ENCODE measurements at regions not wholly inside any gene's neighbourhood (a gene's known extent, or its start where the extent isn't known, plus 50 kb on each side); places are given as distances from the start of the nearest gene placed in this dataset.

DNA sequence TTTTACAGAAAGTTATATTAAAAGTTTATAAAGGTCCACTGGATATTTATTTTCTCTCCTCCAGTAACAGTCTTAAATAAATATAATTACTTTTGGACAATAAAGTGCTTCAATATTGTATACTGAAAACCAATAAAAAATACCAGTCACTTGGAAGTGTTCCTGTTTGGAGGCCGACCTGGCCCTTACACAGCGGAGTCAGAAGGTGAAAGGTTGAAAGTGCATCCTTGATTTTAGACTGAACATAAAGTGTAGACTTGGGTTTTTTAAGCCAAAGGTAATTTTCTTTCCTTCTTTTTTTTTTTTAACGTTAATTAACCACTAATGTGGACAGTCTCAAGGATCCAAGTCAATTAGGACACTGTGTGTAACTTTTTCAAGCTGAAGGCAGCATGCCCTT, 152.3 kb upstream of the TBX18 start:
- H3K4me1 ChIP-seq (ENCODE audit: control insufficient read depth in 5 of 5, insufficient read depth in 5 of 5, low read length in 5 of 5): no peaks in the 10 kb centered on the region
- no peak overlapping the region for H3K4me3 ChIP-seq
- DNase-seq (no peak), ATAC-seq (ENCODE audit: insufficient read depth, low FRiP score) (no peak)
- no peaks in the 10 kb centered on the region for H3K27me3 ChIP-seq (ENCODE audit: control insufficient read depth in 3 of 3, insufficient read depth in 3 of 3, low read length in 2 of 3)
- H3K36me3 ChIP-seq (ENCODE audit: control insufficient read depth in 4 of 4, insufficient read depth in 4 of 4, low read length in 4 of 4): no peaks in the 10 kb centered on the region
- H3K27ac ChIP-seq (ENCODE audit: low read depth in 1 of 2, low read length in 1 of 2): no peak overlapping the region
- WGBS, 2 donors: 81 to 87% methylated on average over 3 of the region's 3 CpGs
- H3K9me3 ChIP-seq (ENCODE audit: control insufficient read depth in 4 of 4, insufficient read depth in 3 of 4, low read length in 3 of 4): peaks cover 0 to 2% (median 0%) of the 10 kb centered on the region in 4 donors
- TF ChIP-seq, protein P1, sequence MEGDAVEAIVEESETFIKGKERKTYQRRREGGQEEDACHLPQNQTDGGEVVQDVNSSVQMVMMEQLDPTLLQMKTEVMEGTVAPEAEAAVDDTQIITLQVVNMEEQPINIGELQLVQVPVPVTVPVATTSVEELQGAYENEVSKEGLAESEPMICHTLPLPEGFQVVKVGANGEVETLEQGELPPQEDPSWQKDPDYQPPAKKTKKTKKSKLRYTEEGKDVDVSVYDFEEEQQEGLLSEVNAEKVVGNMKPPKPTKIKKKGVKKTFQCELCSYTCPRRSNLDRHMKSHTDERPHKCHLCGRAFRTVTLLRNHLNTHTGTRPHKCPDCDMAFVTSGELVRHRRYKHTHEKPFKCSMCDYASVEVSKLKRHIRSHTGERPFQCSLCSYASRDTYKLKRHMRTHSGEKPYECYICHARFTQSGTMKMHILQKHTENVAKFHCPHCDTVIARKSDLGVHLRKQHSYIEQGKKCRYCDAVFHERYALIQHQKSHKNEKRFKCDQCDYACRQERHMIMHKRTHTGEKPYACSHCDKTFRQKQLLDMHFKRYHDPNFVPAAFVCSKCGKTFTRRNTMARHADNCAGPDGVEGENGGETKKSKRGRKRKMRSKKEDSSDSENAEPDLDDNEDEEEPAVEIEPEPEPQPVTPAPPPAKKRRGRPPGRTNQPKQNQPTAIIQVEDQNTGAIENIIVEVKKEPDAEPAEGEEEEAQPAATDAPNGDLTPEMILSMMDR (IDR thresholded peaks at IDR 0.05; ENCODE audit: control extremely low read depth, extremely low read depth): no peak
- H3K9ac ChIP-seq (ENCODE audit: insufficient read depth in 1 of 2, low read length in 2 of 2): no peak overlapping the region

DNA sequence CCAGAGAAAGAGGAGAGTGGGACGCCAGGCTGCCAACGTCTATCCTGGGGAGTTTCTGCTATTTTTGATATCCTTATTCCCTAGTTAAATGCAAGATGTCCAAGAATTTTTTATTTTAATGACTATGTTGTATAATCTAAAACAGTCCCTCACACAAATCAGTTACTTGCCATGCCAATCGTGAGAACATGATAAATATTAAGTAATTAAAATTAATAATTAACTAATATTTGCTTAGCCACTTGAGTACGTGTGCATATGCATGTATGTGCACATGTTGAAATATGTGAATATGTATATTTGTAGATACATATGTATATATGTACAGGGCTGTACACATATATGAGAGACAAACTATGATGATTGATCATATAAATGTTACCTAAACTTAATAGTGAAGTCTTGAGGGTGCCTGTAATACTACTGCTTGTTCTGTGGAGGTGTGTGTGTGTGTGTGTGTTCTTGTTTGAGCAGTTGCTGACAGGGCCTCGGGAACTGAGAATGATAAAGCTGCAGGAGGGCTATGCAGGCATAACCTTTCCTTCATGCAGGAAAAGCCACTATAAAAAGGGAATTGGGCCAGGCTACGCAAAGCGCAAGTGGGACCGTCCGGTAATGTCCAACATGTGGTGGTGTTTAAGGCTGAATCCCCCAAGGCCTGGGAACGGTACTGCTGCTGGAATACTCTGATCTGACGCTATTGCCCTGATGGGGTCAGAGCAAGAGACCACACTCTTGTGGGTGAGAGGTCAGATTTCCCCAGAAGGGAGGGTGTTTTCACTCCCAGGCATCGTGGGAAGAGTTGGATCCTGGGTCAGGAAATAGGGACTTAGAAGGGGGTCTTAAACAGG, 148.3 kb upstream of the TBX18 start:
- DNase-seq (no peak), ATAC-seq (ENCODE audit: insufficient read depth, low FRiP score) (no peak)
- Histone ChIP-seq H3K9me3 (ENCODE audit: control insufficient read depth in 4 of 4, insufficient read depth in 3 of 4, low read length in 3 of 4) (peaks cover 0 to 2% (median 0%) of the 10 kb centered on the region in 4 donors), H3K4me1 (ENCODE audit: control insufficient read depth in 5 of 5, insufficient read depth in 5 of 5, low read length in 5 of 5) (no peaks in the 10 kb centered on the region), H3K27ac (ENCODE audit: low read depth in 1 of 2, low read length in 1 of 2) (no peak overlapping the region), H3K4me3 (no peak overlapping the region), H3K27me3 (ENCODE audit: control insufficient read depth in 3 of 3, insufficient read depth in 3 of 3, low read length in 2 of 3) (no peaks in the 10 kb centered on the region), H3K36me3 (ENCODE audit: control insufficient read depth in 4 of 4, insufficient read depth in 4 of 4, low read length in 4 of 4) (no peaks in the 10 kb centered on the region), H3K9ac (ENCODE audit: insufficient read depth in 1 of 2, low read length in 2 of 2) (no peak overlapping the region)
- TF ChIP-seq, protein P1 (IDR thresholded peaks at IDR 0.05; ENCODE audit: control extremely low read depth, extremely low read depth): no peak
- WGBS, 2 donors: 74 to 80% methylated on average over 12 of the region's 12 CpGs

DNA sequence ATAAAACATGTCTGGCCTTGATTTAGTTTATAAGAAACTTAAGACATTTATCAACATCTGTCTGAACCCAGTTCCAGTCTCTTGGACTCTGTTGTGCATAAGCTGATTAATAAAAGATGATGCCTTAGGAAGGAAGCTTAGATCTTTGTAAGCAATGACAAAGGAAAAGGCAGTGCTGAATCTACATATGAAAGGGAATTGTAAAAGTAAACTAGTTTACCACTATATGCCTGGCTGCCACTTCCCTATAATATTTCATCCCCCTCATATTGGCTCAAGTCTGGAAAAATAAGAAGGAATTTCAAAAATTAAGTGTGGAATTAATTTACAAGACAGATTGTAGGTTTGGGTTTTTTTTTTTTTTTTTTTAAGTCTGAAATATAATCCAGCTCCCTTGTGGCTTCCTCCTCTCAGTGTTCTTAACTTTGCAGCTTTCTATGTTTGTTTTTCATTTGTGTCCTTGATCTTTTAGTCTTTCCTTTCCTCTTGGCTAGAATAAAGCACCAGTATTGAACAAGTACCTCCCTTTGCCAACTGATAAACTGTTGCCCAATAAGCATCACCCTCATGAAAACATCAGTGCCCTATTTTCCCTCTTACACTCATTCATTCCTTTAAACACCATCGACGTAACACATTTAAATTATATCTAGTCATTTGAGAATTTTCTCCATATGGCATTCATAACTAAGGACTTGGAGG, 146.7 kb upstream of the TBX18 start:
- H3K27me3 ChIP-seq (ENCODE audit: control insufficient read depth in 3 of 3, insufficient read depth in 3 of 3, low read length in 2 of 3): no peaks in the 10 kb centered on the region
- ATAC-seq (ENCODE audit: insufficient read depth, low FRiP score) (no peak), DNase-seq (no peak)
- no peak overlapping the region for H3K9ac ChIP-seq (ENCODE audit: insufficient read depth in 1 of 2, low read length in 2 of 2)
- peaks cover 0 to 2% (median 0%) of the 10 kb centered on the region in 4 donors for H3K9me3 ChIP-seq (ENCODE audit: control insufficient read depth in 4 of 4, insufficient read depth in 3 of 4, low read length in 3 of 4)
- H3K4me1 ChIP-seq (ENCODE audit: control insufficient read depth in 5 of 5, insufficient read depth in 5 of 5, low read length in 5 of 5): no peaks in the 10 kb centered on the region
- TF ChIP-seq, protein P1 (IDR thresholded peaks at IDR 0.05; ENCODE audit: control extremely low read depth, extremely low read depth): no peak
- H3K36me3 ChIP-seq (ENCODE audit: control insufficient read depth in 4 of 4, insufficient read depth in 4 of 4, low read length in 4 of 4): no peaks in the 10 kb centered on the region
- no peak overlapping the region for H3K27ac ChIP-seq (ENCODE audit: low read depth in 1 of 2, low read length in 1 of 2)
- WGBS, 2 donors: 82 to 88% methylated on average over 2 of the region's 2 CpGs
- H3K4me3 ChIP-seq: no peak overlapping the region

All from lung (tissue), 11 donors.